ENCODE measurements at regions not wholly inside any gene's neighbourhood (a gene's known extent, or its start where the extent isn't known, plus 50 kb on each side); places are given as distances from the start of the nearest gene placed in this dataset.
A peak's percentile ranks its signal among the peaks of the same experiment; 100 is the strongest.

DNA sequence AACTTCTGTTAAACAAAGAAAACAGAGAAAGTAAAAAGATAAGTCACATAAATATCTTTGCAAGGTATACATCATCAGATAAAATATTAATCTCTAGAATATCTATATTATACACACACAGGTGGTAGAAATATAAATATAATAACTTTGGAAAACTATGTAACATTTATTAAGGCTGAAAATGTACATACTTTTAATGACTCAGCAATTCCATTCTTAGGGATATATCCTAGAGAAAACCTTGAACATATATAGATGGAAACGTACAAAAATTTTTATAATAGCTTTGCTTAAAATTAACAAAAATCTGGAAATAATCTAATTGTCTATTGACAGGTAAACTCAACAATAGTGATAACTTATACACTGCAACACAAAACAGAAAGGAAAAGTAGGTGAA lies 381.3 kb downstream of the GPD2 start:
- TF ChIP-seq, protein P1, sequence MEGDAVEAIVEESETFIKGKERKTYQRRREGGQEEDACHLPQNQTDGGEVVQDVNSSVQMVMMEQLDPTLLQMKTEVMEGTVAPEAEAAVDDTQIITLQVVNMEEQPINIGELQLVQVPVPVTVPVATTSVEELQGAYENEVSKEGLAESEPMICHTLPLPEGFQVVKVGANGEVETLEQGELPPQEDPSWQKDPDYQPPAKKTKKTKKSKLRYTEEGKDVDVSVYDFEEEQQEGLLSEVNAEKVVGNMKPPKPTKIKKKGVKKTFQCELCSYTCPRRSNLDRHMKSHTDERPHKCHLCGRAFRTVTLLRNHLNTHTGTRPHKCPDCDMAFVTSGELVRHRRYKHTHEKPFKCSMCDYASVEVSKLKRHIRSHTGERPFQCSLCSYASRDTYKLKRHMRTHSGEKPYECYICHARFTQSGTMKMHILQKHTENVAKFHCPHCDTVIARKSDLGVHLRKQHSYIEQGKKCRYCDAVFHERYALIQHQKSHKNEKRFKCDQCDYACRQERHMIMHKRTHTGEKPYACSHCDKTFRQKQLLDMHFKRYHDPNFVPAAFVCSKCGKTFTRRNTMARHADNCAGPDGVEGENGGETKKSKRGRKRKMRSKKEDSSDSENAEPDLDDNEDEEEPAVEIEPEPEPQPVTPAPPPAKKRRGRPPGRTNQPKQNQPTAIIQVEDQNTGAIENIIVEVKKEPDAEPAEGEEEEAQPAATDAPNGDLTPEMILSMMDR (conservative IDR thresholded peaks at IDR 0.05; ENCODE audit: low read depth, low read length), result no peak
- TF ChIP-seq RAD21 (IDR thresholded peaks at IDR 0.05; ENCODE audit: low read length) (no peak), POLR2A (IDR thresholded peaks at IDR 0.05; ENCODE audit: low read depth, low read length) (no peak), RCOR1 (IDR thresholded peaks at IDR 0.05; ENCODE audit: insufficient replicate concordance, low read length) (no peak), CEBPB (IDR thresholded peaks at IDR 0.05; ENCODE audit: low read depth, low read length) (no peak), MAZ (IDR thresholded peaks at IDR 0.05; ENCODE audit: borderline replicate concordance, low read depth, low read length) (no peak), RFX5 (IDR thresholded peaks at IDR 0.05; ENCODE audit: low read depth, low read length) (no peak), BHLHE40 (IDR thresholded peaks at IDR 0.05; ENCODE audit: low read depth, low read length) (no peak), MAFK (IDR thresholded peaks at IDR 0.05; ENCODE audit: low read depth, low read length) (peak; percentile 80), FOS (IDR thresholded peaks at IDR 0.05; ENCODE audit: low read depth, low read length) (no peak), SMC3 (IDR thresholded peaks at IDR 0.05; ENCODE audit: low read depth, low read length) (no peak), MXI1 (IDR thresholded peaks at IDR 0.05; ENCODE audit: borderline replicate concordance, low read depth, low read length) (no peak)
- TF ChIP-seq, protein P2, sequence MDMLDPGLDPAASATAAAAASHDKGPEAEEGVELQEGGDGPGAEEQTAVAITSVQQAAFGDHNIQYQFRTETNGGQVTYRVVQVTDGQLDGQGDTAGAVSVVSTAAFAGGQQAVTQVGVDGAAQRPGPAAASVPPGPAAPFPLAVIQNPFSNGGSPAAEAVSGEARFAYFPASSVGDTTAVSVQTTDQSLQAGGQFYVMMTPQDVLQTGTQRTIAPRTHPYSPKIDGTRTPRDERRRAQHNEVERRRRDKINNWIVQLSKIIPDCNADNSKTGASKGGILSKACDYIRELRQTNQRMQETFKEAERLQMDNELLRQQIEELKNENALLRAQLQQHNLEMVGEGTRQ (IDR thresholded peaks at IDR 0.05; ENCODE audit: low read depth, low read length), result no peak

All from IMR-90 (cell line).